ENCODE measurements at regions not wholly inside any gene's neighbourhood (a gene's known extent, or its start where the extent isn't known, plus 50 kb on each side); places are given as distances from the start of the nearest gene placed in this dataset.
"Not testable (repeated sequence)": the region's sequence is repeated elsewhere in the genome, so short reads cannot be mapped to it uniquely, and the experiment has no call there.

DNA sequence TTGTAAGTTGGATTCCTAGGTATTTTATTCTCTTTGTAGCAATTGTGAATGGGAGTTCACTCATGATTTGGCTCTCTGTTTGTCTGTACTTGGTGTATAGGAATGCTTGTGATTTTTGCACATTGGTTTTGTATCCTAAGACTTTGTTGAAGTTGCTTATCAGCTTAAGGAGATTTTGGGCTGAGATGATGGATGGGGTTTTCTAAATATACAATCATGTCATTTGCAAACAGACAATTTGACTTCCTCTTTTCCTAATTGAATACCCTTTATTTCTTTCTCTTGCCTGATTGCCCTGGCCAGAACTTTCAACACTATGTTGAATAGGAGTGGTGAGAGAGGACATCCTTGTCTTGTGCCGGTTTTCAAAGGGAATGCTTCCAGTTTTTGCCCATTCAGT lies 391.8 kb downstream of the NPIPA7 start:
- TF ChIP-seq, protein P1, sequence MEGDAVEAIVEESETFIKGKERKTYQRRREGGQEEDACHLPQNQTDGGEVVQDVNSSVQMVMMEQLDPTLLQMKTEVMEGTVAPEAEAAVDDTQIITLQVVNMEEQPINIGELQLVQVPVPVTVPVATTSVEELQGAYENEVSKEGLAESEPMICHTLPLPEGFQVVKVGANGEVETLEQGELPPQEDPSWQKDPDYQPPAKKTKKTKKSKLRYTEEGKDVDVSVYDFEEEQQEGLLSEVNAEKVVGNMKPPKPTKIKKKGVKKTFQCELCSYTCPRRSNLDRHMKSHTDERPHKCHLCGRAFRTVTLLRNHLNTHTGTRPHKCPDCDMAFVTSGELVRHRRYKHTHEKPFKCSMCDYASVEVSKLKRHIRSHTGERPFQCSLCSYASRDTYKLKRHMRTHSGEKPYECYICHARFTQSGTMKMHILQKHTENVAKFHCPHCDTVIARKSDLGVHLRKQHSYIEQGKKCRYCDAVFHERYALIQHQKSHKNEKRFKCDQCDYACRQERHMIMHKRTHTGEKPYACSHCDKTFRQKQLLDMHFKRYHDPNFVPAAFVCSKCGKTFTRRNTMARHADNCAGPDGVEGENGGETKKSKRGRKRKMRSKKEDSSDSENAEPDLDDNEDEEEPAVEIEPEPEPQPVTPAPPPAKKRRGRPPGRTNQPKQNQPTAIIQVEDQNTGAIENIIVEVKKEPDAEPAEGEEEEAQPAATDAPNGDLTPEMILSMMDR (IDR thresholded peaks at IDR 0.05 in 4 of 5, conservative IDR thresholded peaks at IDR 0.05 in 1 of 5) = not testable (repeated sequence)
- not testable (repeated sequence) for TF ChIP-seq POLR2A (IDR thresholded peaks at IDR 0.05)

Data from gastrocnemius medialis (tissue), 4 donors.